ENCODE measurements at regions not wholly inside any gene's neighbourhood (a gene's known extent, or its start where the extent isn't known, plus 50 kb on each side); places are given as distances from the start of the nearest gene placed in this dataset.

- no peak for TF ChIP-seq CTCF (IDR thresholded peaks at IDR 0.05 in 4 of 5, conservative IDR thresholded peaks at IDR 0.05 in 1 of 5)
- no peak for TF ChIP-seq POLR2A (IDR thresholded peaks at IDR 0.05)
Observed at GRCh38 chr14:43764433-43764832, 742.6 kb downstream of the FSCB start.

All from gastrocnemius medialis (tissue), 4 donors.